ENCODE measurements at regions not wholly inside any gene's neighbourhood (a gene's known extent, or its start where the extent isn't known, plus 50 kb on each side); places are given as distances from the start of the nearest gene placed in this dataset.

GRCh38 chr2:207257251-207258250 lies 91.8 kb upstream of the KLF7 start:
- no peak for DNase-seq (ENCODE audit: extremely low spot score)
- TF ChIP-seq EP300 (IDR thresholded peaks at IDR 0.05) (no peak), CTCF (IDR thresholded peaks at IDR 0.05) (no peak), POLR2A (IDR thresholded peaks at IDR 0.05; ENCODE audit: low read depth) (no peak), POLR2AphosphoS5 (IDR thresholded peaks at IDR 0.05) (no peak)
- no peaks in the 10 kb centered on the region for H3K27me3 ChIP-seq
- no peaks in the 10 kb centered on the region for H3K9me3 ChIP-seq
- no peaks in the 10 kb centered on the region for H3K36me3 ChIP-seq
- H3K4me3 ChIP-seq = peak overlapping the region in 1 of 4 donors; percentile 9
- H3K27ac ChIP-seq (replicated peaks in 1 of 4) = peak overlapping the region; percentile 84 to 88 (median 85)
- whole genome bisulfite sequencing = 56% methylated on average over 11 of the region's 11 CpGs
- intact Hi-C loops (cut with DNase I) = loop anchor here (5.0 kb wide), 1 partner anchor 90 kb away; the partner anchor contains the start of gene KLF7
- H3K4me1 ChIP-seq = peaks cover 40 to 72% (median 67%) of the 10 kb centered on the region in 4 donors

GRCh38 chr2:207258263-207258991 lies 92.7 kb upstream of the KLF7 start:
- Histone ChIP-seq H3K4me1 (peaks cover 40 to 70% (median 67%) of the 10 kb centered on the region in 4 donors), H3K27me3 (no peaks in the 10 kb centered on the region), H3K9me3 (no peaks in the 10 kb centered on the region), H3K27ac (replicated peaks in 1 of 4) (peak overlapping the region; percentile 84 to 88 (median 85)), H3K36me3 (no peaks in the 10 kb centered on the region), H3K4me3 (peak overlapping the region in 1 of 4 donors; percentile 9)
- DNase-seq (ENCODE audit: extremely low spot score) = peak; percentile 94
- WGBS = 22% methylated on average over 5 of the region's 6 CpGs
- intact Hi-C loops (cut with DNase I) = loop anchor here (5.0 kb wide), 1 partner anchor 91 kb away; the partner anchor contains the start of gene KLF7
- TF ChIP-seq POLR2A (IDR thresholded peaks at IDR 0.05; ENCODE audit: low read depth) = no peak
- TF ChIP-seq POLR2AphosphoS5 (IDR thresholded peaks at IDR 0.05) = peak; percentile 89 to 95
- TF ChIP-seq CTCF (IDR thresholded peaks at IDR 0.05) = peak in 1 of 3 experiments; percentile 27
- peak; percentile 80 for TF ChIP-seq EP300 (IDR thresholded peaks at IDR 0.05)

GRCh38 chr2:207260021-207260420 lies 94.3 kb upstream of the KLF7 start:
- H3K4me1 ChIP-seq = peaks cover 40 to 64% (median 59%) of the 10 kb centered on the region in 4 donors
- no peak for DNase-seq (ENCODE audit: extremely low spot score)
- intact Hi-C loops (cut with DNase I) = loop anchor here (10.0 kb wide), 1 partner anchor 75 kb away; no protein-coding TSS in a partner anchor
- H3K36me3 ChIP-seq = no peaks in the 10 kb centered on the region
- H3K27ac ChIP-seq (replicated peaks in 1 of 4) = peak overlapping the region; percentile 84 to 88 (median 85)
- TF ChIP-seq POLR2AphosphoS5 (IDR thresholded peaks at IDR 0.05) (no peak), CTCF (IDR thresholded peaks at IDR 0.05) (no peak), POLR2A (IDR thresholded peaks at IDR 0.05; ENCODE audit: low read depth) (no peak), EP300 (IDR thresholded peaks at IDR 0.05) (no peak)
- H3K9me3 ChIP-seq = no peaks in the 10 kb centered on the region
- no peak overlapping the region for H3K4me3 ChIP-seq
- H3K27me3 ChIP-seq = no peaks in the 10 kb centered on the region
- 77% methylated on average over 2 of the region's 2 CpGs for WGBS

GRCh38 chr2:207260947-207261346 lies 95.2 kb upstream of the KLF7 start:
- TF ChIP-seq CTCF (IDR thresholded peaks at IDR 0.05) (no peak), POLR2AphosphoS5 (IDR thresholded peaks at IDR 0.05) (no peak), EP300 (IDR thresholded peaks at IDR 0.05) (no peak), POLR2A (IDR thresholded peaks at IDR 0.05; ENCODE audit: low read depth) (no peak)
- Histone ChIP-seq H3K4me3 (no peak overlapping the region), H3K27me3 (no peaks in the 10 kb centered on the region), H3K9me3 (no peaks in the 10 kb centered on the region), H3K27ac (replicated peaks in 1 of 4) (no peak overlapping the region), H3K36me3 (no peaks in the 10 kb centered on the region), H3K4me1 (peaks cover 36 to 64% (median 54%) of the 10 kb centered on the region in 4 donors)
- no peak for DNase-seq (ENCODE audit: extremely low spot score)
- intact Hi-C loops (cut with DNase I) = loop anchor here (10.0 kb wide), 1 partner anchor 74 kb away; no protein-coding TSS in a partner anchor
- 92% methylated on average over 4 of the region's 4 CpGs for WGBS
